Lung microvascular endothelial cell (primary cell): ENCODE measurements at regions not wholly inside any gene's neighbourhood (a gene's known extent, or its start where the extent isn't known, plus 50 kb on each side); places are given as distances from the start of the nearest gene placed in this dataset.
"Not testable (repeated sequence)": the region's sequence is repeated elsewhere in the genome, so short reads cannot be mapped to it uniquely, and the experiment has no call there.

Source experiments
- DNase-seq, 2 donors: peaks; one replicate each; pipeline versions ENCODE4 v3.0.0 to v3.0.0-alpha.2; 2010; ENCODE audit warnings: low read depth in 2 of 2

GRCh38 chr4:112708772-112709171 lies 71.8 kb downstream of the LARP7 start:
- no peak for DNase-seq

- no peak for DNase-seq
Measured at GRCh38 chr4:112714922-112715901, 78.3 kb downstream of the LARP7 start.

GRCh38 chr4:112717856-112718255 lies 80.9 kb downstream of the LARP7 start:
- no peak for DNase-seq

GRCh38 chr4:112721627-112722026 lies 84.7 kb downstream of the LARP7 start:
- no peak for DNase-seq

GRCh38 chr4:112726041-112726440 lies 89.1 kb downstream of the LARP7 start:
- no peak for DNase-seq

- not testable (repeated sequence) for DNase-seq
Measured at GRCh38 chr4:112727728-112728127, 90.8 kb downstream of the LARP7 start.

GRCh38 chr4:112731715-112732114 lies 94.8 kb downstream of the LARP7 start:
- DNase-seq = no peak

- no peak for DNase-seq
Measured at GRCh38 chr4:112732142-112732541, 95.2 kb downstream of the LARP7 start.

- DNase-seq = no peak
Measured at GRCh38 chr4:112735474-112735951, 98.6 kb downstream of the LARP7 start.

GRCh38 chr4:112736718-112737135 lies 99.8 kb downstream of the LARP7 start:
- DNase-seq = no peak

GRCh38 chr4:112739442-112739841 lies 102.5 kb downstream of the LARP7 start:
- DNase-seq = no peak

GRCh38 chr4:112747036-112747435 lies 110.1 kb downstream of the LARP7 start:
- DNase-seq = no peak

- no peak for DNase-seq
Measured at GRCh38 chr4:112748352-112748878, 111.5 kb downstream of the LARP7 start.

GRCh38 chr4:112750749-112751148 lies 113.8 kb downstream of the LARP7 start:
- DNase-seq = not testable (repeated sequence)

- DNase-seq = no peak
Measured at GRCh38 chr4:112751447-112751846, 114.5 kb downstream of the LARP7 start.

GRCh38 chr4:112752061-112752460 lies 115.1 kb downstream of the LARP7 start:
- DNase-seq = no peak

- DNase-seq = no peak
Measured at GRCh38 chr4:112752510-112752909, 115.6 kb downstream of the LARP7 start.

GRCh38 chr4:112753333-112753732 lies 116.4 kb downstream of the LARP7 start:
- DNase-seq = no peak

- DNase-seq = no peak
Measured at GRCh38 chr4:112759313-112759712, 122.4 kb downstream of the LARP7 start.

GRCh38 chr4:112765317-112765974 lies 128.5 kb downstream of the LARP7 start:
- peak; percentile 15 to 49 for DNase-seq

- DNase-seq = peak in 1 of 2 donors; percentile 9
Measured at GRCh38 chr4:112766422-112766821, 129.5 kb downstream of the LARP7 start.

- no peak for DNase-seq
Measured at GRCh38 chr4:112767386-112767785, 130.4 kb downstream of the LARP7 start.
